GM19372 (cell line): ENCODE measurements at regions not wholly inside any gene's neighbourhood (a gene's known extent, or its start where the extent isn't known, plus 50 kb on each side); places are given as distances from the start of the nearest gene placed in this dataset.
A peak's percentile ranks its signal among the peaks of the same experiment; 100 is the strongest.
"Not testable (repeated sequence)": the region's sequence is repeated elsewhere in the genome, so short reads cannot be mapped to it uniquely, and the experiment has no call there.

ENCODE experiments used
- ATAC-seq: cut with Tn5 transposase; IDR thresholded peaks from one replicate; pipeline ENCODE4 v1.9.1; 2021; ENCODE audit warnings: mild to moderate bottlenecking, low read depth, moderate library complexity; ENCODE audit not compliant: unreplicated experiment

GRCh38 chr3:107208100-107208499 lies 169.1 kb upstream of the CCDC54 start:
- ATAC-seq, result no peak

- ATAC-seq, result no peak
These were observed 168.4 kb upstream of the CCDC54 start for GRCh38 chr3:107208796-107209195.

- no peak for ATAC-seq
These were observed 167.8 kb upstream of the CCDC54 start for GRCh38 chr3:107209302-107209990.

- no peak for ATAC-seq
These were observed 165.6 kb upstream of the CCDC54 start for GRCh38 chr3:107211608-107212007.

- ATAC-seq, result no peak
These were observed 164.6 kb upstream of the CCDC54 start for GRCh38 chr3:107212618-107213017.

GRCh38 chr3:107213044-107213669 lies 164.1 kb upstream of the CCDC54 start:
- ATAC-seq, result no peak

- no peak for ATAC-seq
These were observed 161.0 kb upstream of the CCDC54 start for GRCh38 chr3:107216229-107216628.

GRCh38 chr3:107216711-107217110 lies 160.5 kb upstream of the CCDC54 start:
- ATAC-seq, result no peak

- no peak for ATAC-seq
These were observed 160.1 kb upstream of the CCDC54 start for GRCh38 chr3:107217172-107217571.

- no peak for ATAC-seq
These were observed 158.4 kb upstream of the CCDC54 start for GRCh38 chr3:107218864-107219269.

GRCh38 chr3:107220538-107220937 lies 156.7 kb upstream of the CCDC54 start:
- no peak for ATAC-seq

GRCh38 chr3:107221856-107222255 lies 155.4 kb upstream of the CCDC54 start:
- no peak for ATAC-seq

- ATAC-seq, result no peak
These were observed 154.3 kb upstream of the CCDC54 start for GRCh38 chr3:107222907-107223306.

- no peak for ATAC-seq
These were observed 153.1 kb upstream of the CCDC54 start for GRCh38 chr3:107224026-107224596.

- no peak for ATAC-seq
These were observed 150.1 kb upstream of the CCDC54 start for GRCh38 chr3:107227091-107227490.

GRCh38 chr3:107233877-107234276 lies 143.4 kb upstream of the CCDC54 start:
- ATAC-seq, result not testable (repeated sequence)

GRCh38 chr3:107235193-107235927 lies 141.9 kb upstream of the CCDC54 start:
- ATAC-seq, result no peak

GRCh38 chr3:107235928-107236315 lies 141.3 kb upstream of the CCDC54 start:
- peak; percentile 65 for ATAC-seq

GRCh38 chr3:107236655-107237337 lies 140.4 kb upstream of the CCDC54 start:
- ATAC-seq, result no peak

- ATAC-seq, result no peak
These were observed 138.5 kb upstream of the CCDC54 start for GRCh38 chr3:107238787-107239186.

- ATAC-seq, result no peak
These were observed 137.5 kb upstream of the CCDC54 start for GRCh38 chr3:107239703-107240102.
